Activated CD8-positive, alpha-beta T cell treated with anti-CD3 and anti-CD28 coated beads, Interleukin-2, amount 10 ng/mL, durations not matched to agents 7 days and 5 days (primary cell): ENCODE measurements at regions not wholly inside any gene's neighbourhood (a gene's known extent, or its start where the extent isn't known, plus 50 kb on each side); places are given as distances from the start of the nearest gene placed in this dataset.

ENCODE experiments used
- ATAC-seq: fragments of 150-1000 bp; cut with Tn5 transposase; one replicate; pipeline ENCODE4 v1.10.0; 2021; ENCODE audit warnings: moderate library complexity
- CTCF ChIA-PET: fragments of 350-600 bp; sonication (Branson Sonifier 250); formaldehyde crosslinking; loops from one replicate; lab custom pipeline; 2021; ENCODE audit warnings: antibody characterized with exemption; lab: Charles Lee
- POLR2A ChIA-PET: fragments of 350-600 bp; sonication (Branson Sonifier 250); formaldehyde crosslinking; loops from one replicate; lab custom pipeline; 2021; ENCODE audit warnings: antibody characterized with exemption; lab: Charles Lee
- DNase-seq: peaks from one replicate; pipeline ENCODE4 v3.0.0-alpha.2; 2020
- H3K27ac Mint-ChIP-seq: one replicate; pipeline ENCODE4 v1.8.0; 2021; ENCODE audit warnings: mild to moderate bottlenecking, mixed read lengths
- H3K27me3 Mint-ChIP-seq: one replicate; pipeline ENCODE4 v1.8.0; 2021; ENCODE audit warnings: low read depth, mixed read lengths
- H3K36me3 Mint-ChIP-seq: one replicate; pipeline ENCODE4 v1.8.0; 2021; ENCODE audit warnings: low read depth, mixed read lengths
- H3K4me1 Mint-ChIP-seq: one replicate; pipeline ENCODE4 v1.8.0; 2021; ENCODE audit warnings: low read depth, mixed read lengths
- H3K4me3 Mint-ChIP-seq: one replicate; pipeline ENCODE4 v1.8.0; 2021; ENCODE audit warnings: mild to moderate bottlenecking, mixed read lengths
- H3K9me3 Mint-ChIP-seq: one replicate; pipeline ENCODE4 v1.8.0; 2022; ENCODE audit warnings: mixed read lengths; ENCODE audit not compliant: insufficient read depth

GRCh38 chr2:165008730-165009315 is 53.5 kb upstream of the SLC38A11 start:
- H3K27me3 Mint-ChIP-seq: peaks cover 8% of the 10 kb centered on the region
- no peaks in the 10 kb centered on the region for H3K9me3 Mint-ChIP-seq
- H3K36me3 Mint-ChIP-seq: no peaks in the 10 kb centered on the region
- no peak overlapping the region for H3K4me3 Mint-ChIP-seq
- no peak for ATAC-seq
- CTCF ChIA-PET: no interaction called here
- DNase-seq: no peak
- POLR2A ChIA-PET: interaction anchor here (0.7 kb wide), 1 partner anchor 1420 kb away, joined by 3 read pairs; no protein-coding TSS in a partner anchor
- H3K27ac Mint-ChIP-seq: no peak overlapping the region
- no peaks in the 10 kb centered on the region for H3K4me1 Mint-ChIP-seq

GRCh38 chr2:165007161-165007744 is 51.9 kb upstream of the SLC38A11 start:
- no peak for ATAC-seq
- no peak overlapping the region for H3K4me3 Mint-ChIP-seq
- CTCF ChIA-PET: interaction anchor here (0.9 kb wide), 2 partner anchors 11 to 14 kb away, joined by 3 read pairs; no protein-coding TSS in a partner anchor

More at GRCh38 chr2:165007161-165007744, 51.9 kb upstream of the SLC38A11 start:
- H3K36me3 Mint-ChIP-seq: no peaks in the 10 kb centered on the region
- DNase-seq: no peak
- H3K4me1 Mint-ChIP-seq: no peaks in the 10 kb centered on the region
- peaks cover 8% of the 10 kb centered on the region for H3K27me3 Mint-ChIP-seq
- H3K27ac Mint-ChIP-seq: no peak overlapping the region
- no peaks in the 10 kb centered on the region for H3K9me3 Mint-ChIP-seq
- POLR2A ChIA-PET: no interaction called here
